ENCODE measurements at regions not wholly inside any gene's neighbourhood (a gene's known extent, or its start where the extent isn't known, plus 50 kb on each side); places are given as distances from the start of the nearest gene placed in this dataset.

GRCh38 chrX:125846271-125846670 lies 319.8 kb downstream of the DCAF12L2 start:
- TF ChIP-seq CTCF (IDR thresholded peaks at IDR 0.05): no peak
- TF ChIP-seq EP300 (IDR thresholded peaks at IDR 0.05): no peak
- TF ChIP-seq POLR2AphosphoS5 (IDR thresholded peaks at IDR 0.05): no peak
